ENCODE measurements at regions not wholly inside any gene's neighbourhood (a gene's known extent, or its start where the extent isn't known, plus 50 kb on each side); places are given as distances from the start of the nearest gene placed in this dataset.

GRCh38 chr3:28901018-28901417, 379.9 kb upstream of the RBMS3 start:
- no peak for DNase-seq (ENCODE audit: low read depth in 2 of 2)

GRCh38 chr3:28903171-28903601, 377.7 kb upstream of the RBMS3 start:
- DNase-seq (ENCODE audit: low read depth in 2 of 2): no peak

GRCh38 chr3:28905798-28906197, 375.1 kb upstream of the RBMS3 start:
- DNase-seq (ENCODE audit: low read depth in 2 of 2): no peak

- DNase-seq (ENCODE audit: low read depth in 2 of 2): no peak
Measured at GRCh38 chr3:28906561-28907310, 374.1 kb upstream of the RBMS3 start.

GRCh38 chr3:28907616-28908015, 373.3 kb upstream of the RBMS3 start:
- DNase-seq (ENCODE audit: low read depth in 2 of 2): no peak

- no peak for DNase-seq (ENCODE audit: low read depth in 2 of 2)
Measured at GRCh38 chr3:28912120-28912885, 368.6 kb upstream of the RBMS3 start.

- DNase-seq (ENCODE audit: low read depth in 2 of 2): no peak
Measured at GRCh38 chr3:28915741-28916500, 364.9 kb upstream of the RBMS3 start.

- no peak for DNase-seq (ENCODE audit: low read depth in 2 of 2)
Measured at GRCh38 chr3:28916713-28917499, 364.0 kb upstream of the RBMS3 start.

DNA sequence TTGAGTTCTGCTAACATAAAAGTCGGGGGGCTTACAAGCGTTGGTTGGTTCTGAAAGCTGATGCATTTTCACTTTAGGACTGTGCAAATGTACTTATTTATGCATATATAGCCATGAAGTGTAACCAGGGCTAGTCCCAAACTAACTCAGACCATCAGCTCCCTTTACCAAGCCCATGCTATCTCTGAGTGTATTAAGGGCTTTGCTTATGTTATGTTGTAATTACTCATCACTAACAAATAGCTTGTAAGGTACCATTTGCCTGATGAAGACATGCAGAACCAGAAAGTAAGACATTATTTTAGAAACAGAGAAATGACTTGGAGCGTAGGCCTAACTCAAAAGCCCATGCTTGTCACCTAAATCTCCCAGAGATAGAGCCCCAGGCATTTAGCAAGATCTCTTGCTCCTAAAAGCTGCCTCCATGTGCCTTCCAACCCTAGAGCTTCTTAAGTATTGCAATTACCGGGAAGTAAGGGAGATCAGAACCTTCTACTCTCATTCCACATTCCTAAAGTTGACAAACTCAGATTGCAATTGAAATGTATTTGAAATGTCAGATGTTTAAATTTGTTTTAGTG, 362.9 kb upstream of the RBMS3 start:
- no peak for DNase-seq (ENCODE audit: low read depth in 2 of 2)

DNA sequence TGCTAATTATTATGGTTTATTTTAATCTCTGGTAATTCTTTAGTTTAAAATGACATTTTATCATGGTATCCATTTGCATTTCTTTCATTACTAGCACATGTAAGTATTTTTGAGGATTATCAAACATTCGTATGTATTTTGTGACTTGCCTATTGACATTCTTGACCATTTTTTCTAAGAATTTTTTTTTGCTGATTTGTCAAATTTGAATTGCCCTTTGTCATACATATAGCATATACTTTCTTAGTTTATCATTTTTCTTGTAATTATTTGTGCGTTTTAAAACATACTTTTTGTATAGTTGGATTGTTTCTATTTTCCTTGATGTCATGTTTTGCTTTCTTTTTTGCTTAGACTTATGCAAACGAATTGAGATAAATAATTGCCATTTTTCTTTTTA, 358.5 kb upstream of the RBMS3 start:
- no peak for DNase-seq (ENCODE audit: low read depth in 2 of 2)

- DNase-seq (ENCODE audit: low read depth in 2 of 2): no peak
Measured at GRCh38 chr3:28923994-28924393, 356.9 kb upstream of the RBMS3 start.

GRCh38 chr3:28924744-28925360, 356.0 kb upstream of the RBMS3 start:
- no peak for DNase-seq (ENCODE audit: low read depth in 2 of 2)

GRCh38 chr3:28933337-28933736, 347.5 kb upstream of the RBMS3 start:
- DNase-seq (ENCODE audit: low read depth in 2 of 2): no peak

DNA sequence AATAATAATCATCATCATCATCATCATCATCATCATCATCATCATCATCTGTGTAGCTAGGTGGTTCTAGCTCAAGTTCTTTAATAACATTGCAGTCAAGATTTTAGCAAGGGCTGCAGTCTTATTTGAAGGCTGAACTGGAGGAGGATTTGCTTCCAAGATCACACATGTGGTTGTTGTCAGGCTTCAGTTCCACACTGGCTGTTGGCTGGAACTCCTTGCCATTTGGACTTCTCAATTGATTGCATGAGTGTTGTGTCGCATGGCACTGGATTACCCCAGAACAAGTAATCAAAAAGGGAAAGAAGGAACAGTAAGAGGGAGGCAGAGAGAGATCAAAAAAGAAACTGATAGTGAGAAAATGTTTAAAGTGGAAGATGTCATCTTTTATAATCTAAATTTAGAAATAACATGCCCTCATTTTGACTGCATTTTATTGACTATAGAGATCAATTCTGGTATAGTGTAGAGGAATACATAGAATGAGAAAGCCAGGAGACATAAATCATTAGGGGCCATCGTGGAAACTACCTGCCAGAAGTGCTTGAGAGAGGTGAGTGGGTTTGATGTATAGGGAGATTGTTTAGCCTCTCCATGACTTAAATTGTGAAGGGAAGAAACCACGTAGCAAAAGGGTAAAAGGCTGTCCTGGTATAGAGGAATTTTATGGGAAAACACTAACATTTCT, 346.6 kb upstream of the RBMS3 start:
- DNase-seq (ENCODE audit: low read depth in 2 of 2): no peak

- DNase-seq (ENCODE audit: low read depth in 2 of 2): no peak
Measured at GRCh38 chr3:28935146-28935545, 345.7 kb upstream of the RBMS3 start.

DNA sequence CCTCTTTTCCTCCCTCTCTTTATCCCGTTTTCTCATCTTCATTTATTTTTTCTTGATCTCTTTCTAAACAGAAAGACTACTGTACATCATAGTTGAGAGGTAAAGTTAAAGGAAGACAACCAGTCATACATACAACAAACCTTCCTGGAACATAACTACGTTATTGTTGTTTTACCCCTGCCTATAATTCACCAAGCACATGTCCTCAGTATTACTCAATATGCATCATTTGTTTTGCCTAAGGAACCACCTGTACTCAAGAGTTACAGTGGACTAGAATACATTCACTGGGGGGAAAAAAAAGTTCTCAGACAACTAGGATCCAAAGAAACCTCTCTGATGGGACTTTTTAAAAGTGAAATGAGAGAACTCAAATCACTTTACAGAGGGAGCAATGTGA, 344.7 kb upstream of the RBMS3 start:
- no peak for DNase-seq (ENCODE audit: low read depth in 2 of 2)

DNA sequence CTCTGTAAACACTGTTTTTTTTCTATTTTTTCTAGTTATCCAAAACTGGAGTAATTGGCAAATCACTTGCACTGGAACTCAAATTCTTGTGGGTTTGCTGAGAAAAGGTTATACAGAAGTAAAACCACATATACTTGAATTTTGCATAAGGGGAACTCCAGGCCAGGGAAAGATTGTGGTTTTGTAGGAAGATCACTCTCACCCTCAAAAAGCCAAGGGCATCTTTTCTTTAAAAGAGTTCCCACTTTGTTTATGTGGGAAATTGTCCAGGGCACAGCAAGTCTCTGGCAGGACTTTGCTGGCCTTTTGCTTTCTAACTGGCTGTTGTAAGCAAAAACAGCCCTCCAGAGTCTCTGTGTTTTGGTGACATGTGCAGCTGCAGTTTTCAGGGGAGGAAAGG, 340.3 kb upstream of the RBMS3 start:
- no peak for DNase-seq (ENCODE audit: low read depth in 2 of 2)

DNA sequence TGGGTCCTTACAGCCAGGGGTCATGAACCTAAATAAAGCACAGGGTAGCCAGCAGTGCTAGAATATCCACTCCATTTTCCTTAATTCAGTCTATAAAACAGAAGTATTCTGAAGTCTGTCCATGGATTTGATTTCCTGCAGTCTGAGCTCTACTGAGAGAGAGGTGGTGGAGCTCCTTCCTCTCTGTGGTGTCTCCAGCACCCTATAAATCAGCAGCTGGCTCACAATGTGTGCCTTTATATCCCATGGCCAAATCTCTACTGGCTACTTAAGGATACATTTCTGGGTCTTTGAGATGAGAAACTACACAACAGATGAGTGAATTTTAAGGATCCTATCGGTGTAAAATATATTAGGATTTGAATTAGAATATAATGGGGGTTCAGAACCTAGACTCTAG, 339.9 kb upstream of the RBMS3 start:
- no peak for DNase-seq (ENCODE audit: low read depth in 2 of 2)

- DNase-seq (ENCODE audit: low read depth in 2 of 2): no peak
Measured at GRCh38 chr3:28947061-28947460, 333.8 kb upstream of the RBMS3 start.

DNA sequence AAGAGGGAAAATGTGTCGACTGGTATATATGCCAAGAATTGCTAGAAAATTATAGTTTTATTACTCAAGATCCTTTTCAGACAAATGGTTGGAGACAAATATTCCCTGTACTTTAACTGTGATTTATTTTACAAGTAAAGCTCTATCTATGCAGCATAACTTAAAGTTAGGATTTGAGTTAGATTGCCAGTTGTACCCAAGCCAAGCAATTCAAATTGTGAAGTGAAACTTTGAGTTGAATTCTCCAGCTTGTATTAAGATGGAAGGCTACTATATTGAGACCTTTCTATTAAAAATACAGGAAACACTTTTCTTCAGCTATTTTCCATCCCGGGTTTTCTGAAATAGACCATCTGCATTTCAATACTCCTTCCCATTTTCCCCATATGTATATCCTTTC, 333.1 kb upstream of the RBMS3 start:
- DNase-seq (ENCODE audit: low read depth in 2 of 2): no peak

All from stimulated activated CD4-positive, alpha-beta T cell treated with anti-CD3 and anti-CD28 coated beads, Interleukin-12 subunit alpha, Interleukin-12 subunit beta, amount 100 ng/mL, for 24 hours (primary cell).